HG03280 (cell line): ENCODE measurements at regions not wholly inside any gene's neighbourhood (a gene's known extent, or its start where the extent isn't known, plus 50 kb on each side); places are given as distances from the start of the nearest gene placed in this dataset.

Experiments used
- ATAC-seq: cut with Tn5 transposase; IDR thresholded peaks from one replicate; pipeline ENCODE4 v1.9.1; 2021; ENCODE audit warnings: mild to moderate bottlenecking, moderate library complexity; ENCODE audit not compliant: unreplicated experiment

- no peak for ATAC-seq
Measured at GRCh38 chr7:116310141-116310540, 99.8 kb downstream of the TES start.

GRCh38 chr7:116311259-116311658 is 100.9 kb downstream of the TES start:
- no peak for ATAC-seq

GRCh38 chr7:116311816-116312471 is 101.6 kb downstream of the TES start:
- ATAC-seq = no peak

GRCh38 chr7:116315293-116315692 is 105.0 kb downstream of the TES start:
- ATAC-seq = no peak

GRCh38 chr7:116315803-116316202 is 105.5 kb downstream of the TES start:
- ATAC-seq = no peak

GRCh38 chr7:116316838-116317628 is 106.7 kb downstream of the TES start:
- peak; percentile 84 for ATAC-seq

- no peak for ATAC-seq
Measured at GRCh38 chr7:116317907-116318306, 107.6 kb downstream of the TES start.

- no peak for ATAC-seq
Measured at GRCh38 chr7:116322541-116322940, 112.2 kb downstream of the TES start.

GRCh38 chr7:116324582-116324981 is 114.2 kb downstream of the TES start:
- ATAC-seq = no peak

- no peak for ATAC-seq
Measured at GRCh38 chr7:116325517-116325916, 115.2 kb downstream of the TES start.

- no peak for ATAC-seq
Measured at GRCh38 chr7:116327135-116327534, 116.8 kb downstream of the TES start.

- ATAC-seq = no peak
Measured at GRCh38 chr7:116327752-116328151, 117.4 kb downstream of the TES start.

- no peak for ATAC-seq
Measured at GRCh38 chr7:116328161-116328560, 117.8 kb downstream of the TES start.

- no peak for ATAC-seq
Measured at GRCh38 chr7:116329686-116330503, 119.6 kb downstream of the TES start.

- no peak for ATAC-seq
Measured at GRCh38 chr7:116331020-116331419, 120.7 kb downstream of the TES start.

- ATAC-seq = no peak
Measured at GRCh38 chr7:116332766-116333165, 122.4 kb downstream of the TES start.

- no peak for ATAC-seq
Measured at GRCh38 chr7:116334555-116334954, 124.2 kb downstream of the TES start.

GRCh38 chr7:116337018-116337417 is 126.7 kb downstream of the TES start:
- ATAC-seq = no peak

- ATAC-seq = no peak
Measured at GRCh38 chr7:116337800-116338199, 127.5 kb downstream of the TES start.

GRCh38 chr7:116339564-116339963 is 129.2 kb downstream of the TES start:
- no peak for ATAC-seq

GRCh38 chr7:116340201-116340847 is 130.0 kb downstream of the TES start:
- ATAC-seq = no peak
